NCI-H2227 (cell line): ENCODE measurements at regions not wholly inside any gene's neighbourhood (a gene's known extent, or its start where the extent isn't known, plus 50 kb on each side); places are given as distances from the start of the nearest gene placed in this dataset.

Experiments used
- DNase-seq: peaks from one replicate; lab custom pipeline; 2025; ENCODE audit not compliant: unreplicated experiment; lab: John Stamatoyannopoulos, UW

DNA sequence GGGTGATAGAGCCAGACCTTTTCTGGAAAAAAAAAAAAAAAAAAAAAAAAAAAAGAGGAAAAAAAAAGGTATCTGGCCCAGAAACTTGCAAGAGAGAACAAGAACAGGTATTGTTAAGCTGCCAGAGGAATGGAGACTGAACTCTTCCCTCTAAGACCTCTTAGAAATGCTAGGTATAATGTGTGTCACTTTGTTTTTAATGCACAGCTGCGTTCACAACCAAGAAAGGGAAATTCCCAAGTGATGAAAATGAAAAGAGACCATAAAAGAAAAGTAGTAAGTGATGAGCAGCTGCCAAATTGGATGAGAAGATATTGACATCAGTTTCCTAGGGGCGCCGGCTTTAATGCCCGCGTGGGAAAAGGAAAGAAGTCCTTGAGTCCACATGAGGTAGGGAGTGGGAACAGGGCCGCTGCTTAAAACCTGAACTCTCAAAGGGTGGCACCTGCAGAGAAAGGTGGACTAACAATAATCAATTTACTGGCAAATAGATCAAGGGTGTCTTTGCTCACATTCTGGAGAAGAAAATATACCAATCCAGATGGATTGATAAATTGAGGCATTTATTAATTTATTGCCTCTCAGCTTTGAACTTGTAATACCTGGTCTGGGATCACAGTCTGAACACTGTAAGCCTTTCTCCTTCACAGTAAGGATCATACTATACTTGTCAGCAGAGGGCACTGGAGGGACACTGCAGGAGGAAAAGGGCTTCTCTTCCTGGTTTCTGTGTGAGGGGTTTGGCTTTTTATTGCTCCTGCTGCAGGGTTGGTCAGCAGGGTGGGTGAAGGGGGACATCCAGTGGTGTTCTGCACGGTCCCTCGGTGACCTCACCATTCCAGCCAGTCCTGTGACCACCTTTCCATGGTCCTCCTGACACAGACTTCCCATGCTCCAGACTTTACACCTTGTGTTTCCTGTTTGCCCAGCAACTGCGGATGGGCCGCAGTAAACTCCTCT, 131.6 kb downstream of the AQP9 start:
- peak; percentile 2 for DNase-seq

DNA sequence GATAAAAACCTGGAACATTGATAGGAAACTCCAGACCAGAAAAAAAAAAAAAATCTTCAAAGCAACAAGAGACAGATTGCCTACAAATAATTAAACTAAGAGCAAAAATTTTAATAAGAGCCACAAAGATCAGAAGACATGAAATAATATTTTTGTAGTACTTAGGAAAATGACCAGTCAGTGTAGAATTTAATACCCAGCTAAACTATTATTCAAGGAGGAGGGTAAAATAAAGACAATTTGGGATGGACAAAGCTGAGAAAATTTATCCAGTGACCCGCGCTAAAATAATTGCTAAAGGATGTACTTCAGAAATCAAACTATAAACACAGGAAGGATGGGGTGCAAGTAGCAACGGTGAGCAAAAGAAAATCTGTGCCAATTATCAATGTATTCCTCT, 133.2 kb downstream of the AQP9 start:
- DNase-seq: no peak

DNA sequence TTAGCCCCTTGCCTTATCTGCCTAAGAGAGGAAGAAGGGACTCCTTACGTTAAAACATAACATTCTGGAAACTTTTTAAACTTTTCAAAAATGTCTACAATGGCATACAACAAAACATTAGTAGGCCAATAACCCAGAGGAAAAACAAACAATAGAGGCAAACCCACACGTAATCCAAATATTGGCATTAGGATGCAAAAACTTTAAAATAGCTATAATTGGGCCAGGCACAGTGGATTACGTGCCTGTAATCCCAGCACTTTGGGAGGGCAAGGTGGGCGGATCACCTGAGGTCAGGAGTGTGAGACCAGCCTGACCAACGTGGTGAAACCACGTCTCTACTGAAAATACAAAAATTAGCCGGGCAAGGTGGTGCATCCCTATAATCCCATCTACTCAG, 134.9 kb downstream of the AQP9 start:
- no peak for DNase-seq

DNA sequence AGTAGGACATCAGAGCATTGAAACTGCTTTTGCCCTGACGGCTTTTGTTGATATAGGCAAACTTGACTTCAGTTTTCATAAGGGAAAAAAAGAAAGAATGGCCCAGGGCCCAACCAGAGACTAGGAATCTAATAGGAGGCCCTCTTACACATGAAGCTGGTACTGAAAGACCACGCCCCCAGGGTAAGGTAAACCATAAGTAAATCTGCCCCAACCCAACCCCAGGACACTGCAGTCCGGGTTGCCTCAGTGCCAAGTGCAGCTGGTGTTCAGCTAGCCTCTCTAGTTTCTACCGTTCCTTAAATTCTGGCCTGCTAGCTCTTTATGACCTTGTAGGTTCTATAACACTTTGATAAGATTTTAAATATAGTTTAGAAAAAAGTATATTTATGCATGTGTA, 136.7 kb downstream of the AQP9 start:
- no peak for DNase-seq

DNA sequence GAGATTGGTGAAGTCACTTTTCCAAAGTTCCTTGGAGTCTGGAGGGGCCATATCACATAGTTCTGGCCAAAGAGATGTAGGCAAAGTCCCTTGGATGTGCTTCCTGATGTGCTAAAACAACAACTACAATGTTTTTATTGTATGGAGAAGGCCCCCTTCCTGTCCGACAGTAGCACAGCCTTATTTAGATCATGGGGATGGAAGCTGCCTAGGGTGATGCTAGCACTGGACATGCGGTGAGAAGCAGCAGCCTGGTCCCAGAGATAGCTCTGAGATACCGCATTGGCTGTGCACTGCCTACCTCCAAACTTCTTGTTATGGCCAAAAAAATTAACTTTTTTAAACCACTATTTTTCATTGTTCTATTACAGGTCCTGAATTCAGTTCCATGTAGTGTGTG, 137.6 kb downstream of the AQP9 start:
- no peak for DNase-seq

DNA sequence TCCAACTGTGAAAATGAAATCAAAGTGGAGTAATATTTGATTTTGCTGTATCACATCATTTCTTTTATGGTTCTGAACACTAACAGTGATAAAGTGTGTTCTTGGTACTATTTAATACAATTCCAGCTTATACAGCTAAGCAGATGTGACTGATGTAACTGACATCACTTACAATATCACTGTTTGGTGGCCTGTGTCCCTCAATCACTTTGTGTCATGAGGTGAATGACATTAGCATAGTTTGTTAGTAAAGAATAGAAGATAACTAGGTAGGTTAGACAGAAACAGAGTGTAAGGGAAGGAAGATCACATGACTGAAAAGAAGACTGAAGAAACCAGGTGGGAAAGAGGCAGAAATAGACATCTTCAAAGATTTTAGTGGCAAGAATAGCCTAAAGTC, 138.7 kb downstream of the AQP9 start:
- no peak for DNase-seq

DNA sequence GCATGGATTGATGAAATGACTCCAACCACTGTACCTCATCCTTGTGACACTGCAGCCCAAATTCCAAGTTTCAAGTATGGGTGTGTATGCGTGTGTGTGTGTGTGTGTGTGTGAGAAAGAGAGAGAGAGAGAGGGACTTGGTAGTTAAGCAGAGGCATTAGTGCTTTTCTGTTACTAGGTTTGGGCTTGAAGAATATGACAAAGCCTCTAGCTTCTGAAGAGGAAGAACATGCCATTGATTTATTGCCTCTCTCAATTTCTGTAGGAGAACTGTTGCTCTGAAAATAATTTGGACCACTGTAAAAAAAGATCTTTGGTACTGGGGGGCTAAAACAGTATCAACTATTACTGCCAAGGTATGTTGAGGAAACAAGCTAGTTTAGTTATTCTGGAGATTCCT, 139.2 kb downstream of the AQP9 start:
- no peak for DNase-seq

DNA sequence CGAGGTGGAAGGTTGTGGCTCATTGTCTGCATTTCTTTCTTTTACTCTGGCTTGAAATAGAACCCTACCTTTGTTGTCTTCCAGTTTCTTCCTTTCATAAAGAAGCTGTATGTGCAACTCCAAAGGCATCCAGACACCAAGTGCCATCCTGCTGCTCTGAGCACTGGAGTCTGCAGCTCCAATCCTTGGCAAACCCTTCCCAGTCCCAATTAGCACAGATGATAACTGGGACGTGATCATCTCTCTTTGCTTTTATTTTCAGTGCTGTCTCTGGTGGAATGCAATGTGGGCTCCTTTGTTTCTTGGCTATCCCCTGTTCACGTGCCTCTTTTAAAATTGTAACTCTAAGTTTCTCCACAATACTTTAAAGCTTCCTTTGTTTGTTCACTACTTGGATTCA, 140.9 kb downstream of the AQP9 start:
- DNase-seq: no peak

DNA sequence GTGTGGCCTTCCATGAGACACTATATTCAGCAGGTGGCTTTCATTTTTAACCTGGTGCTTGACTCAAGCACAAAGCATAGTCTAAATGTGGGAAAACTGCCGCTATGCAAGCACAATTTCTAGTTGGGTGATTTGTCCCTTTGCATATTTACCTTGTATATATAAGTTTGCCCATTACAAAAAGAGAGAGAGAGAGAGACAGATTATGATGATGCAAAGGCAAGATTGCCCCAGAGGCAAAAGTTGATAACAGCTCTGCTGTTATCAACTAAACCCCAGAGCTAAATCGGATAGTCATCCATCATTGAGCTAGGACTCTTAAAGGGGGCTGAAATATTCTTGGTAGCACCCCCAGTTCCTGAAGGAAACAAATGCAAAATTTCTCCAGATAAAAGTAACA, 141.5 kb downstream of the AQP9 start:
- no peak for DNase-seq

DNA sequence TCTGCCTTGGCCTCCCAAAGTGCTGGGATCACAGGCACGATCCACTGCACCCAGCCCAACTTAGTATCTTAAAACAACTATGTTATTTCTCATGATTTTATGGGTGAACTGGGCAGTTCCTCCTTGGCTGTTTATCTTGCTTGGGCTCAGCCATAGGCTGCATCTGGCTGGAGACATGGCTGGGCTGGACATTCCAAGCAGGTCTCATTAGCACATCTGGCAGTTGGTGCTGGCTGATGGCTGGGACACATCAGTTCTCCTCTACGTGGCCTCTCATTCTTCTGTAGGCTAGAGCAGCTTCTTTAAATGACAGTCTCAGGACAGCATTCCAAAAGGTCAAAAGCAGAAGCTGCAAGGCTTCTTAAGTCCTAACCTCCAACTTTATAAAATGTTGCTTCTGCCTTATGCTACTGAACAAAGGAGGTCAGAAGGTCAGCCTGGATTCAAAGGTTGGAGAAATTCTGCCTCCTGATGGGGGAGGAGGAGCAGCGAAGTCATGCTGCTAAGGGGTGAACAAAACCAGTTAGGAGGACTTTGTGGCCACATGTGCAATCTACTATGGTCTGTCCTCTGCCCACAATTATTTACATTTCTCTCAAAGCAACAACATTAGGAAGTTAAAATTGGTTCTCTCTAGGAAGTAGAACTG, 144.0 kb downstream of the AQP9 start:
- no peak for DNase-seq

DNA sequence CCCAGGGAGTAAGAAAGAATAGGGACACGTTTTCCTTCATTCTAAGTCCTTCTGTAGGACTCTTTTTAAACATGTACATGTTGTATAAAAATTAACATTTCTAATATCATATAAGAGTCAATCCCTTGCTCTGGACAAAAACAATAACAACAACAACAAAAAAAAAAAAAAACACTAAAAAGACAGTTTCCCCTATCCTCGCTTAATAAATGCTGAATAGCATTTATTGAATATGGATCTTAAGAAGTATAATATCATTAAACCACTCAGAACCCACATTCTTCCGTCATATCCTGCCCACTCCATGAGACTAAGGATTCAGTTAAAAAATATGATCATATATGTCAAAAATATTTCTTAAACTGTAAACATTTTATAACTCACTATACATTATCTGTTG, 145.1 kb downstream of the AQP9 start:
- DNase-seq: no peak

DNA sequence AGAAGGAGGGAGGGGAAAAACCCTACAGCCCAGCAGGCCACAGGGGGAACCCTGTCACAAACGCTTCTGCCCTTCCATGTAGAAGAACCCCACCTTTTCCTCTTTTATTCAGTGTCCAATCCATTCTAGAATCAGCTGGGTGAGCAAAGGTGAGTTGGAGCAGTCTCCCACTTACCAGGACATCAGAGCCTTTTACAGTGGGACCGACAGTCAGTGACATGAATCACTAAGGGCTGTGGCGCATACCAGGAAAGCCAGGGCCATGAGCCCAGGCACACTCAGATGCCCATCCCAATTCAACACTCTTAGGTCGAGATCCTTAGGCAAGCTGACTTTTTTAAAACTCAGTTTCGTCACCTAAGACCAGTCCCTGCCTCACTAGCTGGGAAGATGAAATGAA, 146.1 kb downstream of the AQP9 start:
- DNase-seq: no peak

DNA sequence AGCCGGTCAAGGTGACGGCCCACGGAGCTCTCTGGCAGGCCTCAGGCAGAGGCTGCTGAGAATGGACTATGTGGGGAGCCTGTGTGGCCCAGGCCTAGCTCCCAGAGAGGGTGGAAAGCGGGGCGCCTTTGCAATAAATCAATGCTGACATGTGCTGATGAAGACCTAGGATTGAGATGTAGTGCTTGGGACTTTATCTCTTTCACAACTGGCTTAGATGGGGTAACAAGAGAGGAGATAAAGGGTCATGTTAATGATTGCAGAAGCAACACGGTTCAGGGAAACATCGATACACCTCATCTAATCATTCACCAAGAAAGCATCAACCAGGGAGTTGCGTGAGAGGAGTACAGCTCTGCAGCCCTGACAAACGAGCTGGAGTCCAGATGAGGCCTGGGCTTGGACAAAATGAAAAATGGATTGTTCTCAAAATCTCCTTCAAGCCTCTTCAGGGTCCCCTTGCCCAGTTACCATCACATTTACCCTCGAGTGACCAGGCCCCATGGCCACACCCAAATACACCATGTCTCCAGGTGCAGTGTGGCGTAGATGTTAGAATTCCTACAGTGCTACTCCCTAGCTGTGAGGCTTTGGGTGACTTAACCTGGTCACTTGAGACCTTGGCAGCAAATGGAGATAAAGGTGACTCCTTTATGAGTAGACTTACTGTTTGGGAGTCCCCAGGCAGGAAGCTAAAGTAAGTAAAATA, 146.4 kb upstream of the LIPC start:
- no peak for DNase-seq

DNA sequence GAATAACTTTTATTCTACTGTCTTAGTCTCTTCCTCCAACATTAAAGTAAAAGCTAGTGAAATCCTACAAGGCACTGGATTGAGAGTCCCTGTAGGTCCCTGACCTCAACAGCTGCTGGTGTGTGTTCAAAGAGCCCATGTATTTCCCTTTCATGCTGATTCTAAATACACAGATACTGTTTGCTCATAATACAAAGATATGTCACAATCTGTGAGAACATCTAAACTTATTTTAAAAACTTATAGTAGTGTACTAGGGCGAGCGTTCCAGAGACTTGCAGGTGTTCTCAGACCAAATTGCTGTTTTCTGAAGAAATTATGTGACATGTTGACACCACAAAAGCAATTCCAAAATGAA, 145.9 kb upstream of the LIPC start:
- no peak for DNase-seq

DNA sequence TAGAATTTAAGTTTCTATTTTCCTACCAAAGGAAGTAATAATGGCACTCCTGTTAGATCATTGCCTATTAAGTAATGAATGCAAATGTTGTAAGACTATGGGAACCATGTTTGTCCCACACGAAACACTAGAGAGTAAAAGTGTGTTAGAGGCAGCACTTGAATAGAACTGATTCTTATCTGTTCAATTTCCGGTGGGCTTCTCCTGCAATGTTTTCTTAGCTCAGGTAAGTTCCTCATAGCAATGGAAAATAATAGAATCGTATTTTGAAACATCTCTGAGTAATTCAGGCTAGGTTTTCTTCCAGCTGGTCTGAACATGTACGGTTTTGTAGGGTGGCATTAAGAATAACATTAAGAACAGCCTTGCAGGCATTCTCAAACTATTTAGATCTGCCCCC, 145.3 kb upstream of the LIPC start:
- no peak for DNase-seq

DNA sequence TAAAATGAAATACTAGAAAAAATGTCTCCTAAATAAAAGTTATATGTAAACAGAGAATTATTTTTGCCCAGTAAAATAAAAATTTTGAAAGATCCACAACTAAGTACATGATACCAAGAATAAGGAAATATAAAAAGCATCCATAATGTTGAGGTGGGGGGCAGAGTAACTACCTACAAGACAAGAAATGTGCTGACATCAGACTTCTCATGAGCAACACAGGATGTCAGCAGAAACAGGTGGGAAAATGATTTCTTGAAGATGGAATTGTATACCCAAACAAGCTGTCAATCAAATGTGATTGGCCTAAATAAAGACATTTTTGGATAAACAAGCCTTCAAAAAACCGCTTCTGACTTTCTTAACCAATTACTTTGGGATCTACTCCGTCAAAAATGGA, 143.9 kb upstream of the LIPC start:
- DNase-seq: no peak

DNA sequence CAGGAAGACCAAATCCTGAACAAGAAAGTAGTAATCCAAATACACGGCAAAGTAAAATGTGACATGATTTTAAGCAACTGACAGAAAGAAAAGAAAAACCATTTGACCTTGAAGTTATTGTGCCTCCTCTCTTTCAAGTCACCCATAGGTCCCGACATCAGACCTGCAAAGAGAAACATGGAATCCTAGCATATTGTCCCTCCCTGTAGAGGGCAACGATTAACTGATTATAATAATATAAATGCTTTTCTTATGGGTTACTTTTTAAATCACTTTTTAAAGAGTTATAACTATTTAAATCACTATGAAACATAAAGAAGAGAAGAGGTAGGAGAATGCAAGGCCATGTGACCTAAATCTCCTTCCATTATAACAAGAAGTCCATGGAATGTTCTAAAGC, 143.2 kb upstream of the LIPC start:
- no peak for DNase-seq

DNA sequence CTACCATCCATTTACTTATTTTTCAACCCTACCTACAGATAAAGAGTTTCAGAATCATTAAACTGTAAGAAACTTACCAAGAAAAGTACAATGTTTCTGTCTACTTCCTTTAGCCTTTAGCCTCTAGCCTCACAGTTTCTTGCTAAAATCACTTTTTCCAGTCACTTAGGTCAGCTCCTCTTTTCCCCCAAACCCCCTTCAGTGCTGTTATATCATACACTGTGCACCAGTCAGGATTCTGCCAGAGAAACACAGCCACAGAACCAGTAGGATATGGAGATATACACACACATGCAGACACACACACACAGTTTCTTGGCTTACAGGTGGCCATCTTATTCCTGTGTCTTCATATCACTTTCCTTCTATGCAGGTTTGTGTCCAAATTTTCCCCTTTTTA, 139.9 kb upstream of the LIPC start:
- no peak for DNase-seq

DNA sequence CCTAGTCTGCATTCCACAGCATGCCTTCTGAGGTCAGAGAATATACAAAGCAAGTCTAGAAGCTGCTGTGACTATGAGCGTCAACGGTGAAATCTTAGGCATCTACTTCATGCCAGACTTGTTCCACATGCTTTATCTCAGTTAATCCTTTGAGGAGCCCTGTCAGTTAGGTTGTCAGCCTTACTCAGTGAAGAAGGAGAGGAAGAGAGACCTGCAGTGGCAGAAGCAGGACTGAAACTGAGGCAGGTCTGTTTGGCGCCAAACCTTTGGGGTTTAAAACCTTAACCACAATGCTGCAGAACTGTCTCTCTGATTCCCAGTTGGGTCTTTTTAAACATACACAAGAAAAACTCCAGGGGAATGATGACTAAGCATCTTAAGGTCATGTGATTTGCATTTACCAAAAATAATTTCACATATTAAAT, 139.0 kb upstream of the LIPC start:
- DNase-seq: no peak

DNA sequence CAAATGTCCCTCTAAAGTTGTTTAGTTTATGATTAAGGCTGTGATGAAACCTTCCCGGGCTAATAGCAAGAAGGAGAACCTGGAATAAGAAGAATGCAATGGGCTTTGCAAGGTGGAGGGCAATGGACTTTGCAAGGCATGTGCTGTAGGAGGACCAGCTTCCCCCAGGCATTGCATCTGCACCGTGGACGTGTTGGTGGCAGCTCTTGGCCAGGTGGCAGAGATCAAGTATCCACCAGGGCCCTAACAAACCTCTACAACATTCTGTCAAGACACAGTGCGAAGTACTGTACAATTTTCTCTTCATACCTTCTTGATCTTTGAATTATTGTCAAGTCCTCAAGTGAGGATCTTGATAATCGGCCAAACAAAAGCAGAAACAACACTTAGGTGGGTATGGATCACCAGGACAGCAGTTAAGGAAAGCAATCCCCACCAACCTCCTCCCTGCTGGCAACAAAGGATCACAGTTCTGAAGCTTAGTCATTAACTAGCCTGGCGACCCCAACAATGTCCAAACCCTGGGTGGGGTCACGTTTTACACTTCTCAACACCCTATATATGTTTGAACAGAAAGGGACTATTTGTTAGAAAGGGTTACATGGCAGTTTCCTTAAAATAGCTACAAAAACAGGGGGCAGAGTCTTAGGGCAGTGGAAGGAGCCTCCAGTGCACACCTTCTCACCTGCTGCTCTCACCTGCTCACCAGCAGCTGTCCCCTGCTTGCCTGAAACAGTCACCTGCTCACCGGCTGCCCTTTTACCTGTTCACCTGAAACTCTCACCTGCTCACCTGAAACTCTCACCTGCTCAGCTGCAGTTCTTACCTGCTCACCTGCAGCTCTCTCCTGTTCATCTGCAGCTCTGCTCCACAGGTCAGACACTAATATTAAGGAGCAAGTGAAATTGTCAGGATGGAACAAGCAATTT, 137.9 kb upstream of the LIPC start:
- no peak for DNase-seq

DNA sequence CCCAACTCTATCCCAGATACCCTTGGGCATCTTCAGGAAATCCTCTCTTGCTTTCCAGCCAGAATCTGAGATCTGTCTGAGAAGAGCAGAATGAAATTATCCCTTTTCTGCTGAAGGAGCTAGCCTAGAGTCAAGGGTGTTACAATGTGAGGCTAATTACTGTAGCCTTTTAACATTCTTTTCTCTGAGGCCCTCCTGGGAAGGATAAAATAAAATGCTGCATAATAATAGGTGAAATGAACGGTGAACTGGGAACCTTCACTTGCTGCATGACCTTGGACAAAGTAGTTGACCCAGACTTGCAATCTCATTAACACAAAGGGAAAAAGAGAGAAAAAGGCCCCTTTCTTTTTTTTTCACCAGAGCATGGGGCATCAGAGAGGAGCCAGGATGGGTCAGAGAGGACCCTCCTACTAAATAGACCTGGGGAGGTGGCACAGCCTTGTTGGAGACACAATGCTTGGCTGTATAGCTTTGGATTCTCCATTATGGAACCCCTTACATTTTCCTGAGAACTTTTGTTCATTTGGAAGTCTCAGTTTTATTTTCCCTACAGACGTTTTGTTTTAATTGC, 137.0 kb upstream of the LIPC start:
- no peak for DNase-seq
